ENCODE measurements at regions not wholly inside any gene's neighbourhood (a gene's known extent, or its start where the extent isn't known, plus 50 kb on each side); places are given as distances from the start of the nearest gene placed in this dataset.
A peak's percentile ranks its signal among the peaks of the same experiment; 100 is the strongest.

DNA sequence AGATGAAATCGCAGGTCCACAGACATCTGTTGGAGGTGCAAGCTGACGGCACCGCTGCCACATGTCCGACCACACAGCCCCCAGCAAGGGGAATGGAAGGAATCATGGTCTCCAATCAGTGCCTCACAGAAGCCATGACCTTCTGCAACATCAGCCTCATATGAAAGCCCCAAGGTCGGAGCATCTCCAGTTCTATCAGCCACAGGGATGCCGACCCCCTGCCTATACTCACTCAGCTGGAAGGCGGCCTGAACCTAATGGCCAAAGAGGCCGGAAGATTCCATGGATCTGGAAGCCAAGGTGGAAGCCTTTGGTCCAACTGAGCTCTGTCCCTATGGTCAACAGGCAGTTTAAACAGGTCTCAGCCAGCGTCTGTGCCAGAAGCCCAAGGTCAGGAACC lies 278.8 kb downstream of the TNS1 start:
- DNase-seq (ENCODE audit: low read depth) = no peak
- TF ChIP-seq, protein P1, sequence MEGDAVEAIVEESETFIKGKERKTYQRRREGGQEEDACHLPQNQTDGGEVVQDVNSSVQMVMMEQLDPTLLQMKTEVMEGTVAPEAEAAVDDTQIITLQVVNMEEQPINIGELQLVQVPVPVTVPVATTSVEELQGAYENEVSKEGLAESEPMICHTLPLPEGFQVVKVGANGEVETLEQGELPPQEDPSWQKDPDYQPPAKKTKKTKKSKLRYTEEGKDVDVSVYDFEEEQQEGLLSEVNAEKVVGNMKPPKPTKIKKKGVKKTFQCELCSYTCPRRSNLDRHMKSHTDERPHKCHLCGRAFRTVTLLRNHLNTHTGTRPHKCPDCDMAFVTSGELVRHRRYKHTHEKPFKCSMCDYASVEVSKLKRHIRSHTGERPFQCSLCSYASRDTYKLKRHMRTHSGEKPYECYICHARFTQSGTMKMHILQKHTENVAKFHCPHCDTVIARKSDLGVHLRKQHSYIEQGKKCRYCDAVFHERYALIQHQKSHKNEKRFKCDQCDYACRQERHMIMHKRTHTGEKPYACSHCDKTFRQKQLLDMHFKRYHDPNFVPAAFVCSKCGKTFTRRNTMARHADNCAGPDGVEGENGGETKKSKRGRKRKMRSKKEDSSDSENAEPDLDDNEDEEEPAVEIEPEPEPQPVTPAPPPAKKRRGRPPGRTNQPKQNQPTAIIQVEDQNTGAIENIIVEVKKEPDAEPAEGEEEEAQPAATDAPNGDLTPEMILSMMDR (conservative IDR thresholded peaks at IDR 0.05; ENCODE audit: low read depth, low read length) = no peak
- no peak overlapping the region for H3K4me3 ChIP-seq (ENCODE audit: low read length)

DNA sequence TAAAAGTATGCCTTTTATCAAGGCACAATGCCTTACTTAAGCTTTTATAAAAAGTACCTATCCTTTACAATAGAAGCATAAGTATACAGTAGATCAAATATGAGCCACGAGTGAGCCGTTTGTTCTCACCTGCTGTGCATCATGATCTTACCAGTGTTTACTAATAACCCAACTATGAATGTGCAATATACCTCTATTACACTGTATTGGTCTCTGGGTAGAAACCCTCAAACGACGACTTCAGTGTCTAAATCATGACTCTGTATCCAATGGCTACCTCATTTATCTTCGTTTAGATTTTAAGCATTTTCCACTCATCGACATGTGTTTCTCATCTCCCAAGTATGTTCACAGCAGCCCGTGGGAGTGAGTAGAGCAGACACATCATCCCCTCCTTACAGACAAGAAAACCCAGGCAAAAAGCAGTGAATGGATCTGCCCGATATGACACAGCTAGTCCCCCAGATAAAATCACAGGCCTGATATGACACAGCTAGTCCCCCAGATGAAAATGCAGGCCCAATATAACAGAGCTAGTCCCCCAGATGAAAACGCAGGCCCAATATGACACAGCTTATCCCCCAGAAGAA lies 279.8 kb downstream of the TNS1 start:
- TF ChIP-seq, protein P1 (conservative IDR thresholded peaks at IDR 0.05; ENCODE audit: low read depth, low read length) = no peak
- DNase-seq (ENCODE audit: low read depth) = no peak
- no peak overlapping the region for H3K4me3 ChIP-seq (ENCODE audit: low read length)

DNA sequence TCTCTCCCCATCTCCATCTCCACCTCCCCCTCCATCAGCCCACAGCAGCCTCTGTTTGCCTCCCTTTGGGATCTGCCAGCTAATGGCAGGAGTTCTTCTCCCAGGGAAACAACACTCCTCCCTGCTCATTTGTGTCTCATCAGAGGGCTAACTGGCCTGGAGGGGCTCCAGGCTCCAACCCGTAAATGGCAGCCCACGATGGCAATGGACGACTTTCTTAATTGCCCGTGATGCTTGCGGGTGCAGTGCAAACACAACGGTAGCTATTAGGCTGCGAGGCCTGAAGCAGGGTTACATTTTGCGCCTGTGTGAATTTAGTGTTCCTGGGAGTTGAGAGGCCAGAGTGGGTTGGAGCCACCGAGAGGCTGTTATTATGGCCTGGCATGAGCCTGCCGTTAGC lies 285.1 kb downstream of the TNS1 start:
- no peak overlapping the region for H3K4me3 ChIP-seq (ENCODE audit: low read length)
- TF ChIP-seq, protein P1 (conservative IDR thresholded peaks at IDR 0.05; ENCODE audit: low read depth, low read length) = no peak
- no peak for DNase-seq (ENCODE audit: low read depth)

DNA sequence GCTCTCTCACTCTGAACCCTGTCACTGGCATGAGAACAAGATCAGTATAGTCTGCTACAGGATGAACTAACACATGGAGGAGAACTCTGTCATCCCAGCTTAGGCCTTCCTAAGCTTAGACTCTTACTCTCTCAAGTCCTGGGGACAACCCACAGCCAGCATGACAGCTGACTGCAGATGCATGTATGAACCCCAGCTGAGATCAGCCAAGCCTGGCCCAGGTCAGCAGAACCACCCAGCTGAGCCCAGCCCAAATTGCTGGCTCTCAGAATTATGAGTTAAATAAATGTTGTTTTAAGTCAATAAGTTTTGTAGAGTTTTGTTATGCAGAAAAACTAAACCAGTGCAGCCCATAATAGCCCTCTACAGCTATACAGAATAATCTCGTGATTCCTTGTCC lies 287.3 kb downstream of the TNS1 start:
- H3K4me3 ChIP-seq (ENCODE audit: low read length) = no peak overlapping the region
- no peak for DNase-seq (ENCODE audit: low read depth)
- TF ChIP-seq, protein P1 (conservative IDR thresholded peaks at IDR 0.05; ENCODE audit: low read depth, low read length) = no peak

DNA sequence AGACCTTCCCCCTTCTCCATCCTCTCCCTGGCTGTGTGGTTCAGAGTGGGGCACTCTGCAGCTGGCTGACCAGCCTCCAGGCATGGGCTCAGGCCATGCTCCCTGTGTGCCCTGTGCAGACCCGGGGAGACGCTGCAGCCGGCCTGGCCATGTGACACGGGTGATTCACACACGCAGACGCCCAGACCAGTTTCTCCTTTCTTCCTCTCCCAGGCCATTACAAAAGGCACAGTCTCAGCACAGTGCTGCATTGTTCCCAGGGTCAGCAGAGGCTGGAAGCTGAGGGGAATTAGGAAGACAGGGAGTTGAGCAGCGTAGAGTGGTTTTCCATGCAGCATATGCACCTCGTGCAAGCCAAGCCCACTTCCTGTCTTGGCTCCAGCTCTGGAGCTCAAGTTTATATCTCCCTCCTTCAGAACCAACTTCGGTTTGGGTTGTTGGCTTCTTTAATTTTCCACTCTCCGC lies 288.5 kb downstream of the TNS1 start:
- DNase-seq (ENCODE audit: low read depth) = peak; percentile 79
- H3K4me3 ChIP-seq (ENCODE audit: low read length) = no peak overlapping the region
- TF ChIP-seq, protein P1 (conservative IDR thresholded peaks at IDR 0.05; ENCODE audit: low read depth, low read length) = no peak

DNA sequence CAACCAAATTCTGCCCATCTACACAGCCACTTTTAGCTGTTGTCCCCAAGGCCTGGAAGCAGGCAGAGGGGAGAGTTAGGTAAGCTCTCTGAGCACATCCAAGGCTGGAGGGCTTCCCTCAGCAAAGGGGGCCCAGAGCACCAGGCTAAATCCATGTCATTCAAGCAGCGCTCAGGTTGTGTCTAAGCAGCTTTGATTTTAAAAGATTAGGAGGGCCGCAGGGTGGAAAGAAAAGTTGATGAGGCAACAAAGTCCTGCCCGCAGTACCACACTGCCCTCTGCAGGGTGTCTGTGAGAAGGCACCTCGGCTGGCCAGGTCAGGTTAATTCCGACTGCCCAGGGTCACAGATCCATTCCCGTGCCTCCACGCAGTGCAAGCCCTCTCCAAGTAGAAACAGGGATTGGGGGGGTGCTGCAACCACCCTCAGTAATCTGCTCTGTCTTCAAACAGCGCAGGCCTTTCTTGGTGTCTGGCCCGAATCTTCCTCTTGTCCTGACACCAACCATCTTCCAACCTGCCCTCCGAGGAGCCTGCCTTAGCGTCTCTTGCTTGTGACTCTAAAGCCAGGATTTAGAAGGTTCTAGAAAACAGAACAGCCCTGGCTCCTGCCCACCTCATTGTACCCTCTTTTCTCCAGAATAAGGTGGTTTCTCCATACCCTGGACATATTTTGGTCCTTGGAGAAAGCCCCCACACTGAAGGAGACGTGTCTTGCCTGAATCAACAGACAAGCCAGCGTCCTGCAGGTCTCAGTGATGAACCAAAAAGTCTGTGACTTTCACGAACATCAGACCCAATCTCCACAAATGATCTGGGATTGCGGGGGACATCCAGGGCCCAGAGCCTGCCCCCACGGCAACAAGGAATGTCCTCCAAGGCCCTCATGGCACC lies 289.2 kb downstream of the TNS1 start:
- no peak overlapping the region for H3K4me3 ChIP-seq (ENCODE audit: low read length)
- DNase-seq (ENCODE audit: low read depth) = peak; percentile 40
- TF ChIP-seq, protein P1 (conservative IDR thresholded peaks at IDR 0.05; ENCODE audit: low read depth, low read length) = peak; percentile 97

All from retinal pigment epithelial cell (primary cell).